ENCODE measurements at regions not wholly inside any gene's neighbourhood (a gene's known extent, or its start where the extent isn't known, plus 50 kb on each side); places are given as distances from the start of the nearest gene placed in this dataset.
A peak's percentile ranks its signal among the peaks of the same experiment; 100 is the strongest.

DNA sequence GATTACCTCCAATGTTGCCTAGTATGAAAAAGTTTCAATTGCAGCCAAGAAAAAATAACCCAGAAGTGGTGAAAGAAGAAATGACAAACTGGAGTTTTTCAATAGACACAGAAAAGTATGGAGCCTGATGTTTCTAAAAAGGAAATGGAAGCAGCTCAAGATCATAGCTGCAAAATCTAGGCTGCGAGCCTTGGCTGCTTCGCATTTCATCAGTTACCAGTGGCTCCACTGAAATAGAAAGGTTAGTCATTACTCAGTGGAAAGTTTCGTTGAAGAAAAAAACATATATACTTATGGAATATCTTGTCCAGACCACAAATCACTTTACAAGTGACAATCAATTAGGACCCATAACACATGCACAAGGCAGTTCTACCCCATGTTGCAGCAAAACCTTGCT, 206.8 kb upstream of the SOX9 start:
- TF ChIP-seq CTCF (optimal IDR thresholded peaks at IDR 0.05 in 1 of 3, IDR thresholded peaks at IDR 0.05 in 1 of 3, conservative IDR thresholded peaks at IDR 0.05 in 1 of 3; ENCODE audit: extremely low read depth in 1 of 3, insufficient read depth in 2 of 3, low read length in 3 of 3) (no peak), EZH2 (IDR thresholded peaks at IDR 0.05; ENCODE audit: low read length) (no peak)
- Histone ChIP-seq H3K36me3 (ENCODE audit: control insufficient read depth in 2 of 2, extremely low read depth in 1 of 2, insufficient read depth in 2 of 2, low read length in 2 of 2) (no peaks in the 10 kb centered on the region), H3K4me3 (ENCODE audit: control insufficient read depth in 2 of 3, extremely low read depth in 1 of 3, insufficient read depth in 2 of 3, low read depth in 1 of 3, low read length in 3 of 3) (no peak overlapping the region), H3K27ac (ENCODE audit: control insufficient read depth, insufficient read depth, low read length) (no peak overlapping the region), H3K9me1 (ENCODE audit: control insufficient read depth, extremely low read depth, insufficient read depth, low read length) (no peaks in the 10 kb centered on the region), H2AFZ (ENCODE audit: control insufficient read depth, low read length) (no peak overlapping the region), H3K27me3 (ENCODE audit: control insufficient read depth, extremely low read depth, insufficient read depth, low read length) (no peaks in the 10 kb centered on the region), H3K4me2 (ENCODE audit: control insufficient read depth, extremely low read depth, insufficient read depth, low read depth, low read length) (no peak overlapping the region), H3K9ac (ENCODE audit: control insufficient read depth, extremely low read depth, insufficient read depth, low read length) (no peak overlapping the region), H3K79me2 (ENCODE audit: control insufficient read depth, insufficient read depth, low read length) (no peaks in the 10 kb centered on the region), H3K4me1 (ENCODE audit: control insufficient read depth, extremely low read depth, insufficient read depth, low read length) (peaks cover 10% of the 10 kb centered on the region), H4K20me1 (ENCODE audit: control insufficient read depth, extremely low read depth, insufficient read depth, low read length) (no peaks in the 10 kb centered on the region), H3K9me3 (ENCODE audit: control insufficient read depth, low read depth, low read length) (no peaks in the 10 kb centered on the region)
- dilution Hi-C loops (cut with MboI; ENCODE audit: extremely low pct_ligation_motif_present, low sequenced_read_pairs), result no loop called here
- FAIRE-seq, result no peak
- no peak for DNase-seq (ENCODE audit: low read depth, low spot score)

- no peak overlapping the region for H3K9ac ChIP-seq (ENCODE audit: control insufficient read depth, extremely low read depth, insufficient read depth, low read length)
- TF ChIP-seq CTCF (optimal IDR thresholded peaks at IDR 0.05 in 1 of 3, IDR thresholded peaks at IDR 0.05 in 1 of 3, conservative IDR thresholded peaks at IDR 0.05 in 1 of 3; ENCODE audit: extremely low read depth in 1 of 3, insufficient read depth in 2 of 3, low read length in 3 of 3), result no peak
- TF ChIP-seq EZH2 (IDR thresholded peaks at IDR 0.05; ENCODE audit: low read length), result no peak
- no peaks in the 10 kb centered on the region for H3K9me3 ChIP-seq (ENCODE audit: control insufficient read depth, low read depth, low read length)
- no peaks in the 10 kb centered on the region for H3K9me1 ChIP-seq (ENCODE audit: control insufficient read depth, extremely low read depth, insufficient read depth, low read length)
- peaks cover 10% of the 10 kb centered on the region for H3K4me1 ChIP-seq (ENCODE audit: control insufficient read depth, extremely low read depth, insufficient read depth, low read length)
- peak overlapping the region; percentile 23 for H3K4me2 ChIP-seq (ENCODE audit: control insufficient read depth, extremely low read depth, insufficient read depth, low read depth, low read length)
- H3K4me3 ChIP-seq (ENCODE audit: control insufficient read depth in 2 of 3, extremely low read depth in 1 of 3, insufficient read depth in 2 of 3, low read depth in 1 of 3, low read length in 3 of 3), result no peak overlapping the region
- peak overlapping the region; percentile 38 for H2AFZ ChIP-seq (ENCODE audit: control insufficient read depth, low read length)
- no peaks in the 10 kb centered on the region for H3K79me2 ChIP-seq (ENCODE audit: control insufficient read depth, insufficient read depth, low read length)
- no peaks in the 10 kb centered on the region for H3K27me3 ChIP-seq (ENCODE audit: control insufficient read depth, extremely low read depth, insufficient read depth, low read length)
- dilution Hi-C loops (cut with MboI; ENCODE audit: extremely low pct_ligation_motif_present, low sequenced_read_pairs), result no loop called here
- no peak for DNase-seq (ENCODE audit: low read depth, low spot score)
- H4K20me1 ChIP-seq (ENCODE audit: control insufficient read depth, extremely low read depth, insufficient read depth, low read length), result no peaks in the 10 kb centered on the region
- no peak for FAIRE-seq
- H3K27ac ChIP-seq (ENCODE audit: control insufficient read depth, insufficient read depth, low read length), result no peak overlapping the region
- no peaks in the 10 kb centered on the region for H3K36me3 ChIP-seq (ENCODE audit: control insufficient read depth in 2 of 2, extremely low read depth in 1 of 2, insufficient read depth in 2 of 2, low read length in 2 of 2)
Observed at GRCh38 chr17:71914812-71915211, 206.0 kb upstream of the SOX9 start.

All from keratinocyte (primary cell).